ENCODE measurements at regions not wholly inside any gene's neighbourhood (a gene's known extent, or its start where the extent isn't known, plus 50 kb on each side); places are given as distances from the start of the nearest gene placed in this dataset.

DNA sequence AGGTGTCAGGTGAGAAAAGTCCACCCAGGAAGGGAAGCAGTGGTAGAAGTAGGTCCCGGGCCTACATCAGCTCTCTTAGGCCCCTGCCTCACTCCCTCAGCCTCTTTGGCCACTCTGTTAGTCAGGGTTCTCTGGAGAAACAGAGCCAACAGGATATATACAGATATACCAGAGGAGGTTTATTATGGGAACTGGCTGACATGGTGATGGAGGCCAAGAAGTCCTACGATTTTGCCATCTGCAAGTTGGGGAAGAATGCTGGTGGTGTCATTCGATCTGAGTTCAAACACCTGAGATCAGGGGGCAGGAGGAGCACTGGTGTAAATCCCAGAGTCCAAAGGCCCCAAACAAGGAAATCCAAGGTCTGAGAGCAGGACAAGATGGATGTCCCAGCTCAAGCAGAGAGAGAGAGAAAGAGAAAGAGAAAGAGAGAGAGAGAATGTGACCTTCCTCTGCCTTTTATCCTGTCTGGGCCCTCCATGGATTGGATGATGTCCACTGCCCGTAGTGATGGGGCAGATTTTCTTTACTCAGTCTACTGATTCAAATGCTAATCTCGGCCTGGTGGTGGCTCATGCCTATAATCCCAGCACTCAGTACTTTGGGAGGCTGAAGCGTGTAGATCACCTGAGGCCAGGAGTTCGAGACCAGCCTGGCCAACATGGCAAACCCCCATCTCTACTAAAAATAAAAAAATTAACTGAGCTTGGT lies 111.1 kb upstream of the MYCN start:
- TF ChIP-seq, protein P1, sequence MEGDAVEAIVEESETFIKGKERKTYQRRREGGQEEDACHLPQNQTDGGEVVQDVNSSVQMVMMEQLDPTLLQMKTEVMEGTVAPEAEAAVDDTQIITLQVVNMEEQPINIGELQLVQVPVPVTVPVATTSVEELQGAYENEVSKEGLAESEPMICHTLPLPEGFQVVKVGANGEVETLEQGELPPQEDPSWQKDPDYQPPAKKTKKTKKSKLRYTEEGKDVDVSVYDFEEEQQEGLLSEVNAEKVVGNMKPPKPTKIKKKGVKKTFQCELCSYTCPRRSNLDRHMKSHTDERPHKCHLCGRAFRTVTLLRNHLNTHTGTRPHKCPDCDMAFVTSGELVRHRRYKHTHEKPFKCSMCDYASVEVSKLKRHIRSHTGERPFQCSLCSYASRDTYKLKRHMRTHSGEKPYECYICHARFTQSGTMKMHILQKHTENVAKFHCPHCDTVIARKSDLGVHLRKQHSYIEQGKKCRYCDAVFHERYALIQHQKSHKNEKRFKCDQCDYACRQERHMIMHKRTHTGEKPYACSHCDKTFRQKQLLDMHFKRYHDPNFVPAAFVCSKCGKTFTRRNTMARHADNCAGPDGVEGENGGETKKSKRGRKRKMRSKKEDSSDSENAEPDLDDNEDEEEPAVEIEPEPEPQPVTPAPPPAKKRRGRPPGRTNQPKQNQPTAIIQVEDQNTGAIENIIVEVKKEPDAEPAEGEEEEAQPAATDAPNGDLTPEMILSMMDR (IDR thresholded peaks at IDR 0.05): no peak
- TF ChIP-seq ZFX (IDR thresholded peaks at IDR 0.05; ENCODE audit: borderline replicate concordance): no peak

Measured in 22Rv1 (cell line).